ENCODE measurements at regions not wholly inside any gene's neighbourhood (a gene's known extent, or its start where the extent isn't known, plus 50 kb on each side); places are given as distances from the start of the nearest gene placed in this dataset.

GRCh38 chr2:220168891-220169546 lies 541.6 kb downstream of the SLC4A3 start:
- Histone ChIP-seq H3K36me3 (ENCODE audit: insufficient read depth, low read length) (no peaks in the 10 kb centered on the region), H3K4me1 (ENCODE audit: insufficient read depth, low read length) (no peaks in the 10 kb centered on the region), H3K9me3 (ENCODE audit: low read depth, low read length) (no peaks in the 10 kb centered on the region), H3K27ac (ENCODE audit: low read depth, low read length) (no peak overlapping the region), H4K20me1 (ENCODE audit: insufficient read depth, low read length) (no peaks in the 10 kb centered on the region), H3K79me2 (ENCODE audit: insufficient read depth, low read length) (no peaks in the 10 kb centered on the region), H3K27me3 (ENCODE audit: insufficient read depth, low read length) (no peaks in the 10 kb centered on the region), H3K4me2 (ENCODE audit: insufficient read depth, low read length) (no peak overlapping the region), H3K4me3 (ENCODE audit: insufficient read depth, low read length) (no peak overlapping the region), H2AFZ (ENCODE audit: low read length) (no peak overlapping the region)
- no peak for DNase-seq (ENCODE audit: insufficient read length, low spot score, missing footprints)
- no peak for TF ChIP-seq CTCF (IDR thresholded peaks at IDR 0.05; ENCODE audit: extremely low read depth, low read depth, low read length)

- no peak for TF ChIP-seq CTCF (IDR thresholded peaks at IDR 0.05; ENCODE audit: extremely low read depth, low read depth, low read length)
Observed at GRCh38 chr2:220174826-220175225, 547.4 kb downstream of the SLC4A3 start.

GRCh38 chr2:220175967-220176366 lies 548.5 kb downstream of the SLC4A3 start:
- DNase-seq (ENCODE audit: insufficient read length, low spot score, missing footprints): no peak
- no peak overlapping the region for H3K4me2 ChIP-seq (ENCODE audit: insufficient read depth, low read length)
- no peaks in the 10 kb centered on the region for H3K9me3 ChIP-seq (ENCODE audit: low read depth, low read length)
- H3K79me2 ChIP-seq (ENCODE audit: insufficient read depth, low read length): no peaks in the 10 kb centered on the region
- no peaks in the 10 kb centered on the region for H3K4me1 ChIP-seq (ENCODE audit: insufficient read depth, low read length)
- no peak overlapping the region for H3K4me3 ChIP-seq (ENCODE audit: insufficient read depth, low read length)
- no peaks in the 10 kb centered on the region for H3K36me3 ChIP-seq (ENCODE audit: insufficient read depth, low read length)
- H3K27me3 ChIP-seq (ENCODE audit: insufficient read depth, low read length): no peaks in the 10 kb centered on the region
- TF ChIP-seq CTCF (IDR thresholded peaks at IDR 0.05; ENCODE audit: extremely low read depth, low read depth, low read length): no peak
- no peak overlapping the region for H2AFZ ChIP-seq (ENCODE audit: low read length)
- H4K20me1 ChIP-seq (ENCODE audit: insufficient read depth, low read length): no peaks in the 10 kb centered on the region
- no peak overlapping the region for H3K27ac ChIP-seq (ENCODE audit: low read depth, low read length)

More at GRCh38 chr2:220174826-220175225, 547.4 kb downstream of the SLC4A3 start:
- Histone ChIP-seq H3K36me3 (ENCODE audit: insufficient read depth, low read length) (no peaks in the 10 kb centered on the region), H2AFZ (ENCODE audit: low read length) (no peak overlapping the region), H3K4me1 (ENCODE audit: insufficient read depth, low read length) (no peaks in the 10 kb centered on the region), H3K4me2 (ENCODE audit: insufficient read depth, low read length) (no peak overlapping the region), H3K4me3 (ENCODE audit: insufficient read depth, low read length) (no peak overlapping the region), H3K79me2 (ENCODE audit: insufficient read depth, low read length) (no peaks in the 10 kb centered on the region), H3K27me3 (ENCODE audit: insufficient read depth, low read length) (no peaks in the 10 kb centered on the region), H3K9me3 (ENCODE audit: low read depth, low read length) (no peaks in the 10 kb centered on the region), H3K27ac (ENCODE audit: low read depth, low read length) (no peak overlapping the region), H4K20me1 (ENCODE audit: insufficient read depth, low read length) (no peaks in the 10 kb centered on the region)
- no peak for DNase-seq (ENCODE audit: insufficient read length, low spot score, missing footprints)

GRCh38 chr2:220178991-220179695 lies 551.7 kb downstream of the SLC4A3 start:
- Histone ChIP-seq H3K36me3 (ENCODE audit: insufficient read depth, low read length) (no peaks in the 10 kb centered on the region), H3K4me1 (ENCODE audit: insufficient read depth, low read length) (no peaks in the 10 kb centered on the region), H3K4me3 (ENCODE audit: insufficient read depth, low read length) (no peak overlapping the region), H3K9me3 (ENCODE audit: low read depth, low read length) (no peaks in the 10 kb centered on the region), H3K4me2 (ENCODE audit: insufficient read depth, low read length) (no peak overlapping the region), H3K27me3 (ENCODE audit: insufficient read depth, low read length) (no peaks in the 10 kb centered on the region), H4K20me1 (ENCODE audit: insufficient read depth, low read length) (no peaks in the 10 kb centered on the region), H3K79me2 (ENCODE audit: insufficient read depth, low read length) (no peaks in the 10 kb centered on the region), H2AFZ (ENCODE audit: low read length) (no peak overlapping the region), H3K27ac (ENCODE audit: low read depth, low read length) (no peak overlapping the region)
- TF ChIP-seq CTCF (IDR thresholded peaks at IDR 0.05; ENCODE audit: extremely low read depth, low read depth, low read length): no peak
- no peak for DNase-seq (ENCODE audit: insufficient read length, low spot score, missing footprints)
